Hepatocyte (in vitro differentiated cells): ENCODE measurements at regions not wholly inside any gene's neighbourhood (a gene's known extent, or its start where the extent isn't known, plus 50 kb on each side); places are given as distances from the start of the nearest gene placed in this dataset.

Source experiments
- DNase-seq: peaks from one replicate; pipeline ENCODE4 v3.0.0-alpha.2; 2016; ENCODE audit warnings: low spot score
- H2AFZ ChIP-seq: fragments of 200-600 bp; sonication (generic); 2 replicates; pipeline ENCODE4 v1.6.0; 2016; ENCODE audit warnings: antibody characterized with exemption, mild to moderate bottlenecking
- H3K27ac ChIP-seq: fragments of 200-600 bp; sonication (generic); 2 replicates; pipeline ENCODE4 v1.5.1; 2016; ENCODE audit warnings: mild to moderate bottlenecking
- H3K27me3 ChIP-seq: fragments of 200-600 bp; sonication (generic); 2 replicates; pipeline ENCODE4 v1.6.1; 2016
- H3K36me3 ChIP-seq: fragments of 200-600 bp; sonication (generic); replicated peaks from 2 replicates; pipeline ENCODE4 v1.5.1; 2016; ENCODE audit warnings: low read depth; ENCODE audit not compliant: insufficient read depth
- H3K4me1 ChIP-seq: fragments of 200-600 bp; sonication (generic); 2 replicates; pipeline ENCODE4 v1.5.1; 2016; ENCODE audit warnings: mild to moderate bottlenecking, moderate library complexity; ENCODE audit not compliant: insufficient read depth
- H3K4me2 ChIP-seq: fragments of 200-600 bp; sonication (generic); 2 replicates; pipeline ENCODE4 v1.6.0; 2016
- H3K4me3 ChIP-seq: fragments of 200-600 bp; sonication (generic); 2 replicates; pipeline ENCODE4 v1.5.1; 2016; ENCODE audit warnings: mild to moderate bottlenecking
- H3K79me2 ChIP-seq: fragments of 200-600 bp; sonication (generic); 2 replicates; pipeline ENCODE4 v1.6.0; 2017; ENCODE audit warnings: mild to moderate bottlenecking
- H3K9me2 ChIP-seq: fragments of 200-600 bp; sonication (generic); replicated peaks from 2 replicates; pipeline ENCODE4 v1.6.0; 2017; ENCODE audit warnings: mild to moderate bottlenecking; ENCODE audit not compliant: insufficient read depth
- H3K9me3 ChIP-seq: fragments of 200-600 bp; sonication (generic); 2 replicates; pipeline ENCODE4 v1.5.1; 2016; ENCODE audit warnings: low read depth, mild to moderate bottlenecking
- H4K20me1 ChIP-seq: fragments of 200-600 bp; sonication (generic); 2 replicates; pipeline ENCODE4 v1.6.0; 2016; ENCODE audit warnings: mild to moderate bottlenecking; ENCODE audit not compliant: insufficient read depth, poor library complexity, severe bottlenecking
- CTCF ChIP-seq: fragments of 200-600 bp; sonication (generic); IDR thresholded peaks from 2 replicates; pipeline ENCODE4 v1.5.1; 2016; ENCODE audit warnings: antibody characterized with exemption, mild to moderate bottlenecking; ENCODE audit not compliant: poor library complexity
- EZH2 ChIP-seq: fragments of 200-600 bp; sonication (generic); IDR thresholded peaks from 2 replicates; pipeline ENCODE4 v1.6.1; 2016; ENCODE audit warnings: antibody characterized with exemption, mild to moderate bottlenecking, borderline replicate concordance
- EZH2phosphoT487 ChIP-seq: fragments of 200-600 bp; sonication (generic); IDR thresholded peaks from one replicate; pipeline ENCODE4 v1.6.1; 2018; ENCODE audit warnings: antibody characterized with exemption, mild to moderate bottlenecking, low read depth, moderate library complexity; ENCODE audit not compliant: unreplicated experiment, severe bottlenecking
- WGBS: methylation state at CpG from one replicate; pipeline ENCODE4 v1.1.6; 2016; ENCODE audit warnings: low lambda C conversion rate; ENCODE audit errors: missing lambda C conversion rate; 5-methylcytosine and 5-hydroxymethylcytosine counted together

- H3K27me3 ChIP-seq = no peaks in the 10 kb centered on the region
- no peaks in the 10 kb centered on the region for H3K4me1 ChIP-seq
- H3K9me2 ChIP-seq = no peaks in the 10 kb centered on the region
- H3K27ac ChIP-seq = no peak overlapping the region
- TF ChIP-seq EZH2phosphoT487 (no peak), CTCF (no peak), EZH2 (no peak)
- no peaks in the 10 kb centered on the region for H3K79me2 ChIP-seq
- H3K4me3 ChIP-seq = no peak overlapping the region
- no peak overlapping the region for H3K4me2 ChIP-seq
- H4K20me1 ChIP-seq = no peaks in the 10 kb centered on the region
- no peak overlapping the region for H2AFZ ChIP-seq
- WGBS = 18% methylated on average over 2 of the region's 2 CpGs
- DNase-seq = peak; percentile 8
- no peaks in the 10 kb centered on the region for H3K36me3 ChIP-seq
- H3K9me3 ChIP-seq = no peaks in the 10 kb centered on the region
These were observed 82.9 kb downstream of the ZNF737 start for GRCh38 chr19:20482721-20483120.

GRCh38 chr19:20481736-20482135 lies 83.8 kb downstream of the ZNF737 start:
- Histone ChIP-seq H3K9me3 (no peaks in the 10 kb centered on the region), H3K27ac (peak overlapping the region; percentile 28), H3K79me2 (no peaks in the 10 kb centered on the region), H3K9me2 (no peaks in the 10 kb centered on the region), H4K20me1 (no peaks in the 10 kb centered on the region), H3K4me2 (no peak overlapping the region), H3K36me3 (no peaks in the 10 kb centered on the region), H3K4me3 (no peak overlapping the region), H2AFZ (no peak overlapping the region), H3K27me3 (no peaks in the 10 kb centered on the region), H3K4me1 (no peaks in the 10 kb centered on the region)
- WGBS = 80% methylated on average over 1 of the region's 1 CpG
- DNase-seq = no peak
- no peak for TF ChIP-seq EZH2
- no peak for TF ChIP-seq EZH2phosphoT487
- no peak for TF ChIP-seq CTCF

GRCh38 chr19:20479483-20479882 lies 86.1 kb downstream of the ZNF737 start:
- 86% methylated on average over 3 of the region's 3 CpGs for WGBS
- H3K4me2 ChIP-seq = no peak overlapping the region
- no peaks in the 10 kb centered on the region for H3K9me2 ChIP-seq
- H3K4me1 ChIP-seq = no peaks in the 10 kb centered on the region
- no peaks in the 10 kb centered on the region for H4K20me1 ChIP-seq
- TF ChIP-seq EZH2phosphoT487 (no peak), CTCF (no peak)
- H3K27ac ChIP-seq = no peak overlapping the region
- no peaks in the 10 kb centered on the region for H3K36me3 ChIP-seq
- H2AFZ ChIP-seq = no peak overlapping the region
- no peak for DNase-seq
- no peaks in the 10 kb centered on the region for H3K79me2 ChIP-seq
- no peak overlapping the region for H3K4me3 ChIP-seq
- H3K27me3 ChIP-seq = no peaks in the 10 kb centered on the region
- H3K9me3 ChIP-seq = no peaks in the 10 kb centered on the region

GRCh38 chr19:20478936-20479335 lies 86.6 kb downstream of the ZNF737 start:
- TF ChIP-seq EZH2phosphoT487 = no peak
- TF ChIP-seq EZH2 = no peak
- no peak for TF ChIP-seq CTCF
- 100% methylated on average over 2 of the region's 3 CpGs for WGBS
- DNase-seq = no peak
- no peaks in the 10 kb centered on the region for H3K79me2 ChIP-seq
- no peaks in the 10 kb centered on the region for H3K4me1 ChIP-seq
- H3K9me2 ChIP-seq = no peaks in the 10 kb centered on the region
- H4K20me1 ChIP-seq = no peaks in the 10 kb centered on the region
- H3K27ac ChIP-seq = no peak overlapping the region
- no peak overlapping the region for H3K4me3 ChIP-seq
- no peak overlapping the region for H3K4me2 ChIP-seq
- no peak overlapping the region for H2AFZ ChIP-seq
- no peaks in the 10 kb centered on the region for H3K9me3 ChIP-seq
- no peaks in the 10 kb centered on the region for H3K36me3 ChIP-seq
- no peaks in the 10 kb centered on the region for H3K27me3 ChIP-seq
